ENCODE measurements at regions not wholly inside any gene's neighbourhood (a gene's known extent, or its start where the extent isn't known, plus 50 kb on each side); places are given as distances from the start of the nearest gene placed in this dataset.

DNA sequence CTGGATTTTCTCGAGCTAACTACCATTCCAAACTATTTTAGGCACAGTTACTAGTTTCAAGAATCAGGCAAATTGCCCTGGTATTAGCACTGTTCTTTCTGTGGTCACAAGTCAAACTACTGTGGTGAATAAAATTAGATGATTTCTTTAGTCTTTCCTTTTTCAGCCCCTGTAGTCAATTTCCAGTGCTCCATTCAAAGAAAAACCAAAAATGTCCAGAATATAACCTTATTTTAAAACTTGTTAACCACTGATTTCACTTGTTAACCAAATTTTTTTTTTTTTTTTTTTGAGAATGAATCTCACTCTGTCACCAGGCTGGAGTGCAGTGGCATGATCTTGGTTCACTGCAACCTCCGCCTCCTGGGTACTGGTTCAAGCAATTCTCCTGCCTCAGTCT lies 50.6 kb upstream of the USPL1 start:
- ATAC-seq (ENCODE audit: low read depth) (no peak), DNase-seq (no peak)
- Histone ChIP-seq H3K79me1 (ENCODE audit: low read depth in 1 of 2, low read length in 2 of 2) (peaks cover 0 to 2% of the 10 kb centered on the region in 2 experiments; a peak in 2 of 4 replicates), H3K56ac (ENCODE audit: extremely low read depth, insufficient read depth, low read length) (no peak overlapping the region), H3K14ac (replicated peaks; ENCODE audit: low read depth, low read length) (no peak overlapping the region), H4K20me1 (ENCODE audit: insufficient read depth, low read length) (no peaks in the 10 kb centered on the region), H3K4me3 (ENCODE audit: insufficient read depth, low read depth, low read length) (no peak overlapping the region), H3K23ac (ENCODE audit: low read depth, low read length) (no peak overlapping the region), H2BK120ac (ENCODE audit: low read depth, low read length) (no peak overlapping the region), H3K4me2 (ENCODE audit: low read depth, low read length) (no peak overlapping the region), H3K27ac (ENCODE audit: insufficient read depth, low read length) (no peak overlapping the region), H4K5ac (ENCODE audit: low read depth, low read length) (no peak overlapping the region), H4K91ac (ENCODE audit: insufficient read depth, low read depth, low read length) (no peak overlapping the region), H2AK9ac (replicated peaks; ENCODE audit: low read depth, low read length, poor library complexity) (no peak overlapping the region), H3K27me3 (ENCODE audit: control insufficient read depth, insufficient read depth, low read length) (no peaks in the 10 kb centered on the region), H2BK20ac (ENCODE audit: low read depth, low read length) (no peak overlapping the region), H2AK5ac (ENCODE audit: low read depth, low read length) (no peak overlapping the region), H3K36me3 (ENCODE audit: control insufficient read depth, insufficient read depth, low read length) (no peaks in the 10 kb centered on the region), H3K9ac (ENCODE audit: low read depth, low read length) (no peak overlapping the region), H2BK5ac (ENCODE audit: low read depth, low read length, poor library complexity, severe bottlenecking) (no peak overlapping the region), H3K9me1 (ENCODE audit: insufficient read depth, low read length) (no peaks in the 10 kb centered on the region), H4K8ac (ENCODE audit: low read depth in 2 of 2, low read length in 2 of 2) (no peak overlapping the region), H3K4ac (ENCODE audit: low read depth, low read length) (no peak overlapping the region), H2AFZ (replicated peaks; ENCODE audit: low read length, poor library complexity) (no peak overlapping the region), H3K18ac (ENCODE audit: low read depth, low read length) (no peak overlapping the region), H2BK15ac (ENCODE audit: low read depth, low read length) (no peak overlapping the region), H3K9me3 (ENCODE audit: control insufficient read depth, insufficient read depth, low read length) (no peaks in the 10 kb centered on the region), H3K4me1 (ENCODE audit: control insufficient read depth, insufficient read depth, low read length) (peaks cover 2% of the 10 kb centered on the region; the same call in 1 of the 2 replicates)
- intact Hi-C loops (cut with micrococcal nuclease), result no loop called here
- BruUV-seq (replicated peaks), result no TSS peak
- ChIA-PET POLR2A (ENCODE audit: unreplicated experiment) (no interaction called here), CTCF (no interaction called here)
- in situ Hi-C loops (cut with MboI; ENCODE audit: low sequenced_read_pairs), result no loop called here
- dilution Hi-C loops (cut with HindIII; ENCODE audit: low sequenced_read_pairs, unreplicated experiment), result no loop called here
- no peak for TF ChIP-seq RCOR1 (IDR thresholded peaks at IDR 0.05; ENCODE audit: insufficient replicate concordance, low read length)
- no peak for TF ChIP-seq FOS (IDR thresholded peaks at IDR 0.05; ENCODE audit: low read depth, low read length)
- TF ChIP-seq NFE2L2 (IDR thresholded peaks at IDR 0.05; ENCODE audit: low read depth, low read length), result no peak
- TF ChIP-seq, protein P1, sequence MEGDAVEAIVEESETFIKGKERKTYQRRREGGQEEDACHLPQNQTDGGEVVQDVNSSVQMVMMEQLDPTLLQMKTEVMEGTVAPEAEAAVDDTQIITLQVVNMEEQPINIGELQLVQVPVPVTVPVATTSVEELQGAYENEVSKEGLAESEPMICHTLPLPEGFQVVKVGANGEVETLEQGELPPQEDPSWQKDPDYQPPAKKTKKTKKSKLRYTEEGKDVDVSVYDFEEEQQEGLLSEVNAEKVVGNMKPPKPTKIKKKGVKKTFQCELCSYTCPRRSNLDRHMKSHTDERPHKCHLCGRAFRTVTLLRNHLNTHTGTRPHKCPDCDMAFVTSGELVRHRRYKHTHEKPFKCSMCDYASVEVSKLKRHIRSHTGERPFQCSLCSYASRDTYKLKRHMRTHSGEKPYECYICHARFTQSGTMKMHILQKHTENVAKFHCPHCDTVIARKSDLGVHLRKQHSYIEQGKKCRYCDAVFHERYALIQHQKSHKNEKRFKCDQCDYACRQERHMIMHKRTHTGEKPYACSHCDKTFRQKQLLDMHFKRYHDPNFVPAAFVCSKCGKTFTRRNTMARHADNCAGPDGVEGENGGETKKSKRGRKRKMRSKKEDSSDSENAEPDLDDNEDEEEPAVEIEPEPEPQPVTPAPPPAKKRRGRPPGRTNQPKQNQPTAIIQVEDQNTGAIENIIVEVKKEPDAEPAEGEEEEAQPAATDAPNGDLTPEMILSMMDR (conservative IDR thresholded peaks at IDR 0.05; ENCODE audit: low read depth, low read length), result no peak
- TF ChIP-seq, protein P2, sequence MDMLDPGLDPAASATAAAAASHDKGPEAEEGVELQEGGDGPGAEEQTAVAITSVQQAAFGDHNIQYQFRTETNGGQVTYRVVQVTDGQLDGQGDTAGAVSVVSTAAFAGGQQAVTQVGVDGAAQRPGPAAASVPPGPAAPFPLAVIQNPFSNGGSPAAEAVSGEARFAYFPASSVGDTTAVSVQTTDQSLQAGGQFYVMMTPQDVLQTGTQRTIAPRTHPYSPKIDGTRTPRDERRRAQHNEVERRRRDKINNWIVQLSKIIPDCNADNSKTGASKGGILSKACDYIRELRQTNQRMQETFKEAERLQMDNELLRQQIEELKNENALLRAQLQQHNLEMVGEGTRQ (IDR thresholded peaks at IDR 0.05; ENCODE audit: low read depth, low read length), result no peak
- TF ChIP-seq BHLHE40 (IDR thresholded peaks at IDR 0.05; ENCODE audit: low read depth, low read length), result no peak
- TF ChIP-seq RAD21 (IDR thresholded peaks at IDR 0.05; ENCODE audit: low read length), result no peak
- TF ChIP-seq RFX5 (IDR thresholded peaks at IDR 0.05; ENCODE audit: low read depth, low read length), result no peak
- no peak for TF ChIP-seq CEBPB (IDR thresholded peaks at IDR 0.05; ENCODE audit: low read depth, low read length)
- TF ChIP-seq SMC3 (IDR thresholded peaks at IDR 0.05; ENCODE audit: low read depth, low read length), result no peak
- TF ChIP-seq CHD1 (IDR thresholded peaks at IDR 0.05; ENCODE audit: low read depth, low read length), result no peak
- TF ChIP-seq MXI1 (IDR thresholded peaks at IDR 0.05; ENCODE audit: borderline replicate concordance, low read depth, low read length), result no peak
- TF ChIP-seq, protein P3, sequence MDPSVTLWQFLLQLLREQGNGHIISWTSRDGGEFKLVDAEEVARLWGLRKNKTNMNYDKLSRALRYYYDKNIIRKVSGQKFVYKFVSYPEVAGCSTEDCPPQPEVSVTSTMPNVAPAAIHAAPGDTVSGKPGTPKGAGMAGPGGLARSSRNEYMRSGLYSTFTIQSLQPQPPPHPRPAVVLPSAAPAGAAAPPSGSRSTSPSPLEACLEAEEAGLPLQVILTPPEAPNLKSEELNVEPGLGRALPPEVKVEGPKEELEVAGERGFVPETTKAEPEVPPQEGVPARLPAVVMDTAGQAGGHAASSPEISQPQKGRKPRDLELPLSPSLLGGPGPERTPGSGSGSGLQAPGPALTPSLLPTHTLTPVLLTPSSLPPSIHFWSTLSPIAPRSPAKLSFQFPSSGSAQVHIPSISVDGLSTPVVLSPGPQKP (IDR thresholded peaks at IDR 0.05; ENCODE audit: borderline replicate concordance, low read depth, low read length), result no peak
- TF ChIP-seq POLR2A (IDR thresholded peaks at IDR 0.05; ENCODE audit: low read depth, low read length), result no peak
- no peak for TF ChIP-seq MAFK (IDR thresholded peaks at IDR 0.05; ENCODE audit: low read depth, low read length)
- no peak for TF ChIP-seq MAZ (IDR thresholded peaks at IDR 0.05; ENCODE audit: borderline replicate concordance, low read depth, low read length)
- no CpG with 5 or more reads among the region's 2 CpGs for WGBS, 2 experiments (ENCODE audit: extremely low coverage in 2 of 2, insufficient read length in 1 of 2)
